Ovary (tissue), 3 donors: ENCODE measurements at regions not wholly inside any gene's neighbourhood (a gene's known extent, or its start where the extent isn't known, plus 50 kb on each side); places are given as distances from the start of the nearest gene placed in this dataset.

Experiments used
- CTCF ChIP-seq, 3 donors: fragments of 450-650 bp in 2 of 3; fragments of 200-600 bp in 1 of 3; IDR thresholded peaks; one replicate each; pipeline versions ENCODE4 v1.5.1 to v1.8.0; 2016 to 2022; ENCODE audit warnings: antibody characterized with exemption in 3 of 3, mild to moderate bottlenecking in 1 of 3
- POLR2A ChIP-seq: fragments of 450-650 bp; IDR thresholded peaks from one replicate; pipeline ENCODE4 v1.6.1; 2017; ENCODE audit warnings: antibody characterized with exemption, mild to moderate bottlenecking, moderate library complexity
- donor health status: DM: no; HTN: no; CAD: no.

- no peak for TF ChIP-seq POLR2A
- no peak for TF ChIP-seq CTCF (IDR thresholded peaks at IDR 0.05)
Observed at GRCh38 chr1:242761556-242761955, 237.1 kb upstream of the PLD5 start.
